ENCODE measurements at regions not wholly inside any gene's neighbourhood (a gene's known extent, or its start where the extent isn't known, plus 50 kb on each side); places are given as distances from the start of the nearest gene placed in this dataset.
"Not testable (repeated sequence)": the region's sequence is repeated elsewhere in the genome, so short reads cannot be mapped to it uniquely, and the experiment has no call there.

- TF ChIP-seq CTCF (IDR thresholded peaks at IDR 0.05; ENCODE audit: low read length); EZH2 (optimal IDR thresholded peaks at IDR 0.05; ENCODE audit: low read depth, low read length); EZH2phosphoT487 (IDR thresholded peaks at IDR 0.05; ENCODE audit: low read length): not testable (repeated sequence)
These were observed 160.5 kb upstream of the ZNF648 start for GRCh38 chr1:182221990-182222389.

All from MM.1S (cell line).